HFFc6 (cell line): ENCODE measurements at regions not wholly inside any gene's neighbourhood (a gene's known extent, or its start where the extent isn't known, plus 50 kb on each side); places are given as distances from the start of the nearest gene placed in this dataset.

ENCODE experiments used
- DNase-seq: peaks from one replicate; pipeline ENCODE4 v3.0.0-alpha.2; 2018
- H3K27ac Mint-ChIP-seq: 2 replicates; pipeline ENCODE4 v1.8.0; 2020; ENCODE audit warnings: mild to moderate bottlenecking, mixed read lengths
- H3K27me3 Mint-ChIP-seq: 2 replicates; pipeline ENCODE4 v1.8.0; 2021; ENCODE audit warnings: mild to moderate bottlenecking, moderate library complexity, mixed read lengths; ENCODE audit not compliant: insufficient read depth
- H3K36me3 Mint-ChIP-seq: 2 replicates; pipeline ENCODE4 v1.8.0; 2021; ENCODE audit warnings: low read depth, mixed read lengths
- H3K4me1 Mint-ChIP-seq: 2 replicates; pipeline ENCODE4 v1.8.0; 2020; ENCODE audit warnings: low read depth, mixed read lengths
- H3K4me3 Mint-ChIP-seq: 2 replicates; pipeline ENCODE4 v1.8.0; 2020; ENCODE audit warnings: mild to moderate bottlenecking, moderate library complexity, mixed read lengths
- H3K9me3 Mint-ChIP-seq: 2 replicates; pipeline ENCODE4 v1.8.0; 2020; ENCODE audit warnings: mild to moderate bottlenecking, mixed read lengths
- TF ChIP-seq, protein P1 (sequence below): fragments of 200-600 bp; sonication (generic); IDR thresholded peaks from 2 replicates; pipeline ENCODE4 v1.5.0; 2021; ENCODE audit warnings: antibody characterized with exemption, mild to moderate bottlenecking

GRCh38 chr4:26028793-26029567 lies 115.0 kb downstream of the SMIM20 start:
- H3K4me3 Mint-ChIP-seq = no peak overlapping the region
- H3K9me3 Mint-ChIP-seq = peaks cover 7% of the 10 kb centered on the region; the same call in 1 of the 2 replicates
- DNase-seq = no peak
- TF ChIP-seq, protein P1, sequence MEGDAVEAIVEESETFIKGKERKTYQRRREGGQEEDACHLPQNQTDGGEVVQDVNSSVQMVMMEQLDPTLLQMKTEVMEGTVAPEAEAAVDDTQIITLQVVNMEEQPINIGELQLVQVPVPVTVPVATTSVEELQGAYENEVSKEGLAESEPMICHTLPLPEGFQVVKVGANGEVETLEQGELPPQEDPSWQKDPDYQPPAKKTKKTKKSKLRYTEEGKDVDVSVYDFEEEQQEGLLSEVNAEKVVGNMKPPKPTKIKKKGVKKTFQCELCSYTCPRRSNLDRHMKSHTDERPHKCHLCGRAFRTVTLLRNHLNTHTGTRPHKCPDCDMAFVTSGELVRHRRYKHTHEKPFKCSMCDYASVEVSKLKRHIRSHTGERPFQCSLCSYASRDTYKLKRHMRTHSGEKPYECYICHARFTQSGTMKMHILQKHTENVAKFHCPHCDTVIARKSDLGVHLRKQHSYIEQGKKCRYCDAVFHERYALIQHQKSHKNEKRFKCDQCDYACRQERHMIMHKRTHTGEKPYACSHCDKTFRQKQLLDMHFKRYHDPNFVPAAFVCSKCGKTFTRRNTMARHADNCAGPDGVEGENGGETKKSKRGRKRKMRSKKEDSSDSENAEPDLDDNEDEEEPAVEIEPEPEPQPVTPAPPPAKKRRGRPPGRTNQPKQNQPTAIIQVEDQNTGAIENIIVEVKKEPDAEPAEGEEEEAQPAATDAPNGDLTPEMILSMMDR = peak; percentile 74
- no peaks in the 10 kb centered on the region for H3K36me3 Mint-ChIP-seq
- peaks cover 35% of the 10 kb centered on the region for H3K4me1 Mint-ChIP-seq
- peaks cover under 1% of the 10 kb centered on the region for H3K27me3 Mint-ChIP-seq
- no peak overlapping the region for H3K27ac Mint-ChIP-seq

DNA sequence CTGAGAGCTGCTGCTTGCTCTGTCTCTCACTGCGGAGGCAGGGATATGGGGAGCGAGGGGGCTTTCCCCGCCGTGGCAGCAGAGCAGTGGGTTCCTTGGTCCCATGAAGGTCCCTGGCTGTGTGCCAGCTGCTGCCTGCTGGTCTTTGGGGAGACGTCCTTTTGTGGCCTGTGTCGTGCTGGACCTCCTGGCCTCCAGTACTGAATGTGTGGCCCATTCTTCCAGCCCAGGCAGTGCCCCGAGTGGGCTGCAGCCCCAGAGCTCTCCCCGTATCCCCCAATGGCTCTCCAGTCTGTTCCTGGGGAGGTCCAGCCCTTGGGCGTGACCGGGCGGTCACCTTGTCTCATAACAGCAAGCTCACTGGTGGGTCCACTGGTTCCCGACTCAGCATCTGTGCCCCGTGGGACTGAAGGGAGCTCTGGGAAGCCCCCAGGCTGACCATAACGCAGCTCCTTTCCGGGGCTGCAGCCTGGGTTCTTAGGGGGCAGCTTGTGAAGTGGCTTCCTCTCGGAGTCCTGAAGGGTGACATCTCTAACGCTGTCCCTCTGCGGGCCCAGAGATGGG lies 115.6 kb downstream of the SMIM20 start:
- Mint-ChIP-seq H3K36me3 (no peaks in the 10 kb centered on the region), H3K27ac (no peak overlapping the region), H3K27me3 (peaks cover 3% of the 10 kb centered on the region), H3K4me3 (no peak overlapping the region), H3K4me1 (peaks cover 34% of the 10 kb centered on the region), H3K9me3 (peaks cover 7% of the 10 kb centered on the region; the same call in 1 of the 2 replicates)
- no peak for DNase-seq
- TF ChIP-seq, protein P1 = no peak

DNA sequence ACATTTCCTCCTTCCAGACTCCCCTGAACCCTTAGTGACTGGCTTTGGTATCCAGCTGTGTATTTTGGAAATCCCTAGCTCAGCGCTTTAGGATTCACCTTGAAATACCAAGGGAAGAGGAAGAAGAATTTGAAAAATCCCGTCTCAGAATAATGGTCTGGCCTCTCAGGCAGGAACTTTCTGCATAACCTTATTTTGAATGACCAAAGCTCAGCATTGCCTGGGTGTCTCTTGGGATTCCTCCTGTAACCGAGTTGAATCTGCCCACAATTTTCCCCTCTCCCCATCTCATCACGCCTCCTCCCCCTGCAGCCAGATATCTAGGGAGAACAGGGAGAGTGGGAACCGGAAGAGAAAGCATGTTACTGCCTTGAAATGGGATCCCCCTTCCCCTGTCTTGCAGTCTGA lies 116.2 kb downstream of the SMIM20 start:
- Mint-ChIP-seq H3K9me3 (peaks cover 7% of the 10 kb centered on the region; the same call in 1 of the 2 replicates), H3K27ac (no peak overlapping the region), H3K4me3 (no peak overlapping the region), H3K36me3 (no peaks in the 10 kb centered on the region), H3K27me3 (peaks cover 3% of the 10 kb centered on the region), H3K4me1 (peaks cover 34% of the 10 kb centered on the region)
- no peak for DNase-seq
- TF ChIP-seq, protein P1 = no peak

DNA sequence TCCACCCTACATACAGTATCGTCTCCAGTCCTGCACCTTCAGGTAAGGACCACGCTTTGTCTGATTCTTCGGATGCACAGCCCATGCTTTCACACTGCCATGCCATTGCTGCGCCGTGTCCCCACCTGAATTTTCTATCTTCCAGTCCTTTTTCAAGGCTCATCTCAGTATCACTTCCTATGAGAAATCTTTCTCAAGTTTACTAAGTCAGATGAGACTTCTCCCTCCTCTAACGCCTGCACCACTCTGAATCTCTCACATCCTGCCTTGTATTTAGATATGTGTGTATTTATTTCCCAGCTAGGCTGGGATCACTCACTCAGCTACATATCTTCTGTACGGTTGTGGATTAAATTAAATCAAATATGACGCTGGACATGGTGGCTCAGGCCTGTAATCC lies 116.8 kb downstream of the SMIM20 start:
- Mint-ChIP-seq H3K36me3 (no peaks in the 10 kb centered on the region), H3K27ac (no peak overlapping the region), H3K4me1 (peaks cover 35% of the 10 kb centered on the region), H3K4me3 (no peak overlapping the region), H3K9me3 (peaks cover 7% of the 10 kb centered on the region; the same call in 1 of the 2 replicates), H3K27me3 (peaks cover 3% of the 10 kb centered on the region)
- DNase-seq = no peak
- TF ChIP-seq, protein P1 = no peak

DNA sequence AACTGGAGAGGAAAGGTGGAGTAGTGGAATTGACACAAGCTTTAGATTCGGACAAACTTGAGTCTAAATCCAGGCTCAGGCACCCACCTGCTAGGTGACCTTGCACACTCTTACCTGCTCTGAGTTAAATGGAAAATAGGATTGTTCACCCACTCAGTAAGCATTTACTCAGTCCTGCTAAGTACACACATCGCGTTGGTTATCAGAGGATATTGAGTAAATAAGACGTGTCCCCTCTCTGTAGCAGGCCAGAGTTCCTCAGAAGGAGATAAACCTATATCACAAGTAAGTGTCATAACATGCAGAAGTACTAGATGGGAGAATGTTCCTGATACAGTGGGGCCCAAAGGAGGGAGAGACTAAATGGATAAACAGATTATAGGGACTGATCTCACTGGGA lies 117.7 kb downstream of the SMIM20 start:
- H3K36me3 Mint-ChIP-seq = no peaks in the 10 kb centered on the region
- DNase-seq = no peak
- H3K9me3 Mint-ChIP-seq = peaks cover 7% of the 10 kb centered on the region; the same call in 1 of the 2 replicates
- TF ChIP-seq, protein P1 = no peak
- peaks cover 40% of the 10 kb centered on the region for H3K4me1 Mint-ChIP-seq
- peak overlapping the region; percentile 90 for H3K27ac Mint-ChIP-seq
- peaks cover 3% of the 10 kb centered on the region for H3K27me3 Mint-ChIP-seq
- no peak overlapping the region for H3K4me3 Mint-ChIP-seq
